ENCODE measurements at regions not wholly inside any gene's neighbourhood (a gene's known extent, or its start where the extent isn't known, plus 50 kb on each side); places are given as distances from the start of the nearest gene placed in this dataset.

DNA sequence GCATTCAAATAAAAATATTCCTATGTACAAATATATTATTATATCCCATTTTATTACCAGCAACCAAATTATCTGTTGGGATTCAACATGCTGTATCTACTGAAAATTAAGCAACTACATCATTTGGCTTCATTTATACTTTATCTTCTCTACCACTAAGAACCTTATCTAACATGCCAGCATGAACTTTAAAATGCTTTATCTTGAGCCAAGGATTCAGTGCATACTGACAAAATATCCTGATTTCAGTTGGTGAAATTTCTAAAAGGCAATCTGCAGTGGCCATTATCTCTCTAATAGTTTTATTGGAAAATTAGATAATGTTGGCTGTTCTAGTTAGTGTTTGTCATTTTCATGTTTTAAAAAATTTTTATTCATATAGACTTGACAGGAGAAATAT lies 1149.9 kb downstream of the KCNT2 start:
- TF ChIP-seq, protein P1, sequence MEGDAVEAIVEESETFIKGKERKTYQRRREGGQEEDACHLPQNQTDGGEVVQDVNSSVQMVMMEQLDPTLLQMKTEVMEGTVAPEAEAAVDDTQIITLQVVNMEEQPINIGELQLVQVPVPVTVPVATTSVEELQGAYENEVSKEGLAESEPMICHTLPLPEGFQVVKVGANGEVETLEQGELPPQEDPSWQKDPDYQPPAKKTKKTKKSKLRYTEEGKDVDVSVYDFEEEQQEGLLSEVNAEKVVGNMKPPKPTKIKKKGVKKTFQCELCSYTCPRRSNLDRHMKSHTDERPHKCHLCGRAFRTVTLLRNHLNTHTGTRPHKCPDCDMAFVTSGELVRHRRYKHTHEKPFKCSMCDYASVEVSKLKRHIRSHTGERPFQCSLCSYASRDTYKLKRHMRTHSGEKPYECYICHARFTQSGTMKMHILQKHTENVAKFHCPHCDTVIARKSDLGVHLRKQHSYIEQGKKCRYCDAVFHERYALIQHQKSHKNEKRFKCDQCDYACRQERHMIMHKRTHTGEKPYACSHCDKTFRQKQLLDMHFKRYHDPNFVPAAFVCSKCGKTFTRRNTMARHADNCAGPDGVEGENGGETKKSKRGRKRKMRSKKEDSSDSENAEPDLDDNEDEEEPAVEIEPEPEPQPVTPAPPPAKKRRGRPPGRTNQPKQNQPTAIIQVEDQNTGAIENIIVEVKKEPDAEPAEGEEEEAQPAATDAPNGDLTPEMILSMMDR (IDR thresholded peaks at IDR 0.05), result no peak
- no peak for TF ChIP-seq POLR2A (IDR thresholded peaks at IDR 0.05)
